Liver (tissue), 3 donors: ENCODE measurements at regions not wholly inside any gene's neighbourhood (a gene's known extent, or its start where the extent isn't known, plus 50 kb on each side); places are given as distances from the start of the nearest gene placed in this dataset.

Experiments used
- CTCF ChIP-seq: fragments of 150-350 bp; IDR thresholded peaks from 2 replicates; pipeline ENCODE4 v1.5.1; 2017; ENCODE audit warnings: improper control_type of control experiment, low read depth, low read length; ENCODE audit not compliant: missing input control
- GABPA ChIP-seq, 2 donors: IDR thresholded peaks in 1 of 2; conservative IDR thresholded peaks in 1 of 2; 2 replicates each; pipeline ENCODE4 v1.6.1; 2016; ENCODE audit warnings: antibody characterized with exemption in 2 of 2, mild to moderate bottlenecking in 1 of 2, moderate library complexity in 1 of 2
- HNF4A ChIP-seq, 2 donors: conservative IDR thresholded peaks; 2 replicates each; pipeline ENCODE4 v1.6.1; 2016; ENCODE audit warnings: antibody characterized with exemption in 2 of 2, mild to moderate bottlenecking in 2 of 2
- JUND ChIP-seq, 2 donors: IDR thresholded peaks; 2 replicates each; pipeline ENCODE4 v1.6.1; 2016; ENCODE audit warnings: antibody characterized with exemption in 2 of 2
- RAD21 ChIP-seq, 2 donors: IDR thresholded peaks; 2 replicates each; pipeline ENCODE4 v1.6.1; 2016; ENCODE audit warnings: antibody characterized with exemption in 2 of 2, mild to moderate bottlenecking in 2 of 2
- TAF1 ChIP-seq: conservative IDR thresholded peaks from 2 replicates; pipeline ENCODE4 v1.6.1; 2016; ENCODE audit warnings: antibody characterized with exemption, mild to moderate bottlenecking
- YY1 ChIP-seq: IDR thresholded peaks from 2 replicates; pipeline ENCODE4 v1.6.1; 2016; ENCODE audit warnings: antibody characterized with exemption, mild to moderate bottlenecking
- TF ChIP-seq, protein P1 (sequence below): IDR thresholded peaks from 2 replicates; pipeline ENCODE4 v1.6.1; 2016; ENCODE audit warnings: antibody characterized with exemption, mild to moderate bottlenecking
- donor health status: healthy.
- donor health status: healthy.

GRCh38 chr2:71736986-71737385 lies 283.6 kb downstream of the DYSF start:
- TF ChIP-seq GABPA (IDR thresholded peaks at IDR 0.05 in 1 of 2, conservative IDR thresholded peaks at IDR 0.05 in 1 of 2) (no peak), TAF1 (no peak), RAD21 (IDR thresholded peaks at IDR 0.05) (no peak), CTCF (no peak), JUND (IDR thresholded peaks at IDR 0.05) (no peak), YY1 (no peak), HNF4A (conservative IDR thresholded peaks at IDR 0.05) (no peak)
- TF ChIP-seq, protein P1, sequence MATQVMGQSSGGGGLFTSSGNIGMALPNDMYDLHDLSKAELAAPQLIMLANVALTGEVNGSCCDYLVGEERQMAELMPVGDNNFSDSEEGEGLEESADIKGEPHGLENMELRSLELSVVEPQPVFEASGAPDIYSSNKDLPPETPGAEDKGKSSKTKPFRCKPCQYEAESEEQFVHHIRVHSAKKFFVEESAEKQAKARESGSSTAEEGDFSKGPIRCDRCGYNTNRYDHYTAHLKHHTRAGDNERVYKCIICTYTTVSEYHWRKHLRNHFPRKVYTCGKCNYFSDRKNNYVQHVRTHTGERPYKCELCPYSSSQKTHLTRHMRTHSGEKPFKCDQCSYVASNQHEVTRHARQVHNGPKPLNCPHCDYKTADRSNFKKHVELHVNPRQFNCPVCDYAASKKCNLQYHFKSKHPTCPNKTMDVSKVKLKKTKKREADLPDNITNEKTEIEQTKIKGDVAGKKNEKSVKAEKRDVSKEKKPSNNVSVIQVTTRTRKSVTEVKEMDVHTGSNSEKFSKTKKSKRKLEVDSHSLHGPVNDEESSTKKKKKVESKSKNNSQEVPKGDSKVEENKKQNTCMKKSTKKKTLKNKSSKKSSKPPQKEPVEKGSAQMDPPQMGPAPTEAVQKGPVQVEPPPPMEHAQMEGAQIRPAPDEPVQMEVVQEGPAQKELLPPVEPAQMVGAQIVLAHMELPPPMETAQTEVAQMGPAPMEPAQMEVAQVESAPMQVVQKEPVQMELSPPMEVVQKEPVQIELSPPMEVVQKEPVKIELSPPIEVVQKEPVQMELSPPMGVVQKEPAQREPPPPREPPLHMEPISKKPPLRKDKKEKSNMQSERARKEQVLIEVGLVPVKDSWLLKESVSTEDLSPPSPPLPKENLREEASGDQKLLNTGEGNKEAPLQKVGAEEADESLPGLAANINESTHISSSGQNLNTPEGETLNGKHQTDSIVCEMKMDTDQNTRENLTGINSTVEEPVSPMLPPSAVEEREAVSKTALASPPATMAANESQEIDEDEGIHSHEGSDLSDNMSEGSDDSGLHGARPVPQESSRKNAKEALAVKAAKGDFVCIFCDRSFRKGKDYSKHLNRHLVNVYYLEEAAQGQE, result no peak
